ENCODE measurements at regions not wholly inside any gene's neighbourhood (a gene's known extent, or its start where the extent isn't known, plus 50 kb on each side); places are given as distances from the start of the nearest gene placed in this dataset.
A peak's percentile ranks its signal among the peaks of the same experiment; 100 is the strongest.

GRCh38 chr15:45743426-45744235, 108.8 kb downstream of the SQOR start:
- Mint-ChIP-seq H3K27ac (peak overlapping the region; percentile 38; the same call in 1 of the 2 replicates), H3K4me1 (peaks cover 20% of the 10 kb centered on the region), H3K4me3 (no peak overlapping the region), H3K9me3 (peaks cover 13% of the 10 kb centered on the region), H3K27me3 (ENCODE audit: low read depth) (no peaks in the 10 kb centered on the region), H3K36me3 (peaks cover 5% of the 10 kb centered on the region; the same call in 1 of the 2 replicates)
- CTCF ChIA-PET: interaction anchor here (0.8 to 1.5 kb wide), 2 partner anchors 29 to 52 kb away, joined by 3 to 4 read pairs; no protein-coding TSS in a partner anchor
- POLR2A ChIA-PET: no interaction called here
- TF ChIP-seq SP1 (CRISPR knock-in tag; conservative IDR thresholded peaks at IDR 0.05): no peak
- no peak for TF ChIP-seq ZNF121 (CRISPR knock-in tag; IDR thresholded peaks at IDR 0.05)
- TF ChIP-seq TP53 (CRISPR knock-in tag; IDR thresholded peaks at IDR 0.05): no peak
- TF ChIP-seq ZBTB21 (CRISPR knock-in tag; IDR thresholded peaks at IDR 0.05; ENCODE audit: borderline replicate concordance): no peak
- TF ChIP-seq RORB (CRISPR knock-in tag; IDR thresholded peaks at IDR 0.05): no peak
- TF ChIP-seq ARID4B (CRISPR knock-in tag; IDR thresholded peaks at IDR 0.05; ENCODE audit: borderline replicate concordance): no peak
- TF ChIP-seq ZSCAN18 (CRISPR knock-in tag; IDR thresholded peaks at IDR 0.05): no peak
- TF ChIP-seq FOXP4 (CRISPR knock-in tag; IDR thresholded peaks at IDR 0.05): no peak
- TF ChIP-seq RELA (CRISPR knock-in tag; IDR thresholded peaks at IDR 0.05; ENCODE audit: borderline replicate concordance): no peak
- TF ChIP-seq ZNF416 (CRISPR knock-in tag; IDR thresholded peaks at IDR 0.05): no peak
- TF ChIP-seq CTCF (IDR thresholded peaks at IDR 0.05): no peak
- TF ChIP-seq TEAD4 (CRISPR knock-in tag; IDR thresholded peaks at IDR 0.05): no peak
- no peak for TF ChIP-seq MLX (CRISPR knock-in tag; IDR thresholded peaks at IDR 0.05)
- TF ChIP-seq ZNF138 (CRISPR knock-in tag; conservative IDR thresholded peaks at IDR 0.05): no peak
- TF ChIP-seq JAZF1 (CRISPR knock-in tag; IDR thresholded peaks at IDR 0.05): no peak
- DNase-seq (ENCODE audit: low spot score): no peak
- no peak; the same call in 1 of the 2 replicates for ATAC-seq

All from WTC11 (cell line).